ENCODE measurements at regions not wholly inside any gene's neighbourhood (a gene's known extent, or its start where the extent isn't known, plus 50 kb on each side); places are given as distances from the start of the nearest gene placed in this dataset.

DNA sequence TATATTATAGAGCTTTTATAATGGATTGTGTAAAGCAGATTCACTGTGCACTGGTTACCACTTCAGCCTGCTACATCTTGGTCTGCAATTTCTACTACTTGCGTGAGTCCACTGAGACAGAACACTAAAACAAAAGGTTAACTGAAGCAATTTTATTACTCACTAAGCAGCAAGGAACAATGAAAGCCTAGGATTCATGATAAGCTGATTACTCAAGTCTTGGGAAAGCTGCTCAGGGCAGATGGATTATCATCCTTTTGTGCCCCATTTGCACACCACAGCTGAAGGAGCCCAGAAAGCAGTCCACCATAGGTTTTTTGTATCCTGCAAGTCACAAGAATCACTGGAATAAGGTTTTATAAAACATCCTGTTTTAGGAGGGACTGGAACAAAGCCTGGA is 1215.2 kb upstream of the TMEFF2 start:
- Histone ChIP-seq H3K27me3 (ENCODE audit: control insufficient read depth in 2 of 2, insufficient read depth in 2 of 2, low read length in 2 of 2) (no peaks in the 10 kb centered on the region), H3K36me3 (ENCODE audit: control insufficient read depth in 2 of 2, extremely low read depth in 1 of 2, insufficient read depth in 2 of 2, low read length in 2 of 2) (no peaks in the 10 kb centered on the region), H3K9me3 (replicated peaks; ENCODE audit: control insufficient read depth, insufficient read depth, low read length) (no peaks in the 10 kb centered on the region), H3K9me1 (replicated peaks; ENCODE audit: control insufficient read depth, extremely low read depth, insufficient read depth, low read length) (no peaks in the 10 kb centered on the region), H3K4me2 (ENCODE audit: insufficient read depth, low read length) (no peak overlapping the region), H3K27ac (ENCODE audit: insufficient read depth, low read depth, low read length) (no peak overlapping the region), H4K20me1 (replicated peaks; ENCODE audit: control insufficient read depth, extremely low read depth, insufficient read depth, low read length) (no peaks in the 10 kb centered on the region), H3K9ac (replicated peaks; ENCODE audit: extremely low read depth, insufficient read depth, low read length) (no peak overlapping the region), H3K79me2 (ENCODE audit: control insufficient read depth, insufficient read depth, low read length) (no peaks in the 10 kb centered on the region), H2AFZ (ENCODE audit: low read depth, low read length) (no peak overlapping the region), H3K4me1 (ENCODE audit: control insufficient read depth, extremely low read depth, insufficient read depth, low read length) (no peaks in the 10 kb centered on the region), H3K4me3 (replicated peaks in 1 of 3; ENCODE audit: insufficient read depth in 1 of 3, low read depth in 1 of 3, low read length in 3 of 3) (no peak overlapping the region)
- TF ChIP-seq MYC (IDR thresholded peaks at IDR 0.05; ENCODE audit: low read depth, low read length) = no peak
- TF ChIP-seq, protein P1, sequence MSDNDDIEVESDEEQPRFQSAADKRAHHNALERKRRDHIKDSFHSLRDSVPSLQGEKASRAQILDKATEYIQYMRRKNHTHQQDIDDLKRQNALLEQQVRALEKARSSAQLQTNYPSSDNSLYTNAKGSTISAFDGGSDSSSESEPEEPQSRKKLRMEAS (IDR thresholded peaks at IDR 0.05; ENCODE audit: insufficient read depth, insufficient read length) = no peak
- no peak for TF ChIP-seq POLR2A (IDR thresholded peaks at IDR 0.05; ENCODE audit: low read depth, low read length)
- TF ChIP-seq, protein P2, sequence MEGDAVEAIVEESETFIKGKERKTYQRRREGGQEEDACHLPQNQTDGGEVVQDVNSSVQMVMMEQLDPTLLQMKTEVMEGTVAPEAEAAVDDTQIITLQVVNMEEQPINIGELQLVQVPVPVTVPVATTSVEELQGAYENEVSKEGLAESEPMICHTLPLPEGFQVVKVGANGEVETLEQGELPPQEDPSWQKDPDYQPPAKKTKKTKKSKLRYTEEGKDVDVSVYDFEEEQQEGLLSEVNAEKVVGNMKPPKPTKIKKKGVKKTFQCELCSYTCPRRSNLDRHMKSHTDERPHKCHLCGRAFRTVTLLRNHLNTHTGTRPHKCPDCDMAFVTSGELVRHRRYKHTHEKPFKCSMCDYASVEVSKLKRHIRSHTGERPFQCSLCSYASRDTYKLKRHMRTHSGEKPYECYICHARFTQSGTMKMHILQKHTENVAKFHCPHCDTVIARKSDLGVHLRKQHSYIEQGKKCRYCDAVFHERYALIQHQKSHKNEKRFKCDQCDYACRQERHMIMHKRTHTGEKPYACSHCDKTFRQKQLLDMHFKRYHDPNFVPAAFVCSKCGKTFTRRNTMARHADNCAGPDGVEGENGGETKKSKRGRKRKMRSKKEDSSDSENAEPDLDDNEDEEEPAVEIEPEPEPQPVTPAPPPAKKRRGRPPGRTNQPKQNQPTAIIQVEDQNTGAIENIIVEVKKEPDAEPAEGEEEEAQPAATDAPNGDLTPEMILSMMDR (IDR thresholded peaks at IDR 0.05; ENCODE audit: extremely low read depth in 1 of 2, insufficient read depth in 1 of 2, low read depth in 1 of 2, low read length in 2 of 2) = no peak
- no peak for TF ChIP-seq FOS (IDR thresholded peaks at IDR 0.05; ENCODE audit: borderline replicate concordance, insufficient read depth, low read length)
- no TSS peak for BruUV-seq (replicated peaks)
- ChIA-PET POLR2A (no interaction called here), CTCF (no interaction called here)
- FAIRE-seq = no peak
- DNase-seq (ENCODE audit: low read depth, low spot score) = no peak
- dilution Hi-C loops (cut with MboI; ENCODE audit: extremely low pct_ligation_motif_present, low sequenced_read_pairs) = no loop called here
- intact Hi-C loops (cut with micrococcal nuclease) = no loop called here

DNA sequence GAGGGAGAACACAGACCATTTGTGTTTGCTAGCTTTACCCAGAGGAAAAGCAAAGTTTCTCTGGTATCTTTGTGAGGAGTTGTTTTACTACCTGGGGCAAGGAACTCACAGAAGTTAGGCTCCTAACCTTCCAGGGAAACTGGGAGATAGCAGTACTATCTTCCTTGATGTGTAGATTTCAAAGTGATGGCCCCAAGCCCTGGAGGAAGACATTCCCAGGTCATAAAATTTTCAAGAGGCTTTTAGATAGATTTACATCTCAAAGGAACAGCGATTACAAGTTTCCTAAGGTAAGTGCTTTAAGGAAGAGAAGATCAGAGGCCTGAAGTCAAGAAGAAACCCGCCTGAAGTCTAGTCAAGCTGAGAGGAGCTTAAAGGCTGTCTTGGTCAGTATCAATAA is 1187.8 kb upstream of the TMEFF2 start:
- H3K4me1 ChIP-seq (ENCODE audit: control insufficient read depth, extremely low read depth, insufficient read depth, low read length) = no peaks in the 10 kb centered on the region
- TF ChIP-seq, protein P2 (IDR thresholded peaks at IDR 0.05; ENCODE audit: extremely low read depth in 1 of 2, insufficient read depth in 1 of 2, low read depth in 1 of 2, low read length in 2 of 2) = no peak
- TF ChIP-seq POLR2AphosphoS5 (IDR thresholded peaks at IDR 0.05; ENCODE audit: insufficient read depth, low read depth, low read length) (no peak), EZH2 (IDR thresholded peaks at IDR 0.05; ENCODE audit: borderline replicate concordance, low read depth, low read length, severe bottlenecking) (no peak), JUN (IDR thresholded peaks at IDR 0.05; ENCODE audit: borderline replicate concordance, insufficient read depth, insufficient read length, low read depth) (no peak), FOS (IDR thresholded peaks at IDR 0.05; ENCODE audit: borderline replicate concordance, insufficient read depth, low read length) (no peak), MYC (IDR thresholded peaks at IDR 0.05; ENCODE audit: low read depth, low read length) (no peak), GATA2 (IDR thresholded peaks at IDR 0.05; ENCODE audit: insufficient read depth, insufficient read length, low read depth, low read length) (no peak), POLR2A (IDR thresholded peaks at IDR 0.05; ENCODE audit: low read depth, low read length) (no peak)
- TF ChIP-seq, protein P1 (IDR thresholded peaks at IDR 0.05; ENCODE audit: insufficient read depth, insufficient read length) = no peak
- H3K36me3 ChIP-seq (ENCODE audit: control insufficient read depth in 2 of 2, extremely low read depth in 1 of 2, insufficient read depth in 2 of 2, low read length in 2 of 2) = no peaks in the 10 kb centered on the region
- no peak overlapping the region for H3K9ac ChIP-seq (replicated peaks; ENCODE audit: extremely low read depth, insufficient read depth, low read length)
- H3K9me3 ChIP-seq (replicated peaks; ENCODE audit: control insufficient read depth, insufficient read depth, low read length) = no peaks in the 10 kb centered on the region
- no peaks in the 10 kb centered on the region for H4K20me1 ChIP-seq (replicated peaks; ENCODE audit: control insufficient read depth, extremely low read depth, insufficient read depth, low read length)
- ChIA-PET POLR2A (no interaction called here), CTCF (no interaction called here)
- intact Hi-C loops (cut with micrococcal nuclease) = no loop called here
- DNase-seq (ENCODE audit: low read depth, low spot score) (no peak), FAIRE-seq (no peak)
- no peak overlapping the region for H3K4me2 ChIP-seq (ENCODE audit: insufficient read depth, low read length)
- no peak overlapping the region for H3K27ac ChIP-seq (ENCODE audit: insufficient read depth, low read depth, low read length)
- H3K9me1 ChIP-seq (replicated peaks; ENCODE audit: control insufficient read depth, extremely low read depth, insufficient read depth, low read length) = no peaks in the 10 kb centered on the region
- H2AFZ ChIP-seq (ENCODE audit: low read depth, low read length) = no peak overlapping the region
- BruUV-seq (replicated peaks) = no TSS peak
- no peaks in the 10 kb centered on the region for H3K27me3 ChIP-seq (ENCODE audit: control insufficient read depth in 2 of 2, insufficient read depth in 2 of 2, low read length in 2 of 2)
- no peaks in the 10 kb centered on the region for H3K79me2 ChIP-seq (ENCODE audit: control insufficient read depth, insufficient read depth, low read length)
- dilution Hi-C loops (cut with MboI; ENCODE audit: extremely low pct_ligation_motif_present, low sequenced_read_pairs) = no loop called here
- no peak overlapping the region for H3K4me3 ChIP-seq (replicated peaks in 1 of 3; ENCODE audit: insufficient read depth in 1 of 3, low read depth in 1 of 3, low read length in 3 of 3)

Data from endothelial cell of umbilical vein (primary cell).